GM18508 (cell line): ENCODE measurements at regions not wholly inside any gene's neighbourhood (a gene's known extent, or its start where the extent isn't known, plus 50 kb on each side); places are given as distances from the start of the nearest gene placed in this dataset.

Experiments used
- ATAC-seq: cut with Tn5 transposase; IDR thresholded peaks from one replicate; pipeline ENCODE4 v1.9.1; 2021; ENCODE audit warnings: moderate number of reproducible peaks; ENCODE audit not compliant: insufficient read depth, unreplicated experiment

- no peak for ATAC-seq
Measured at GRCh38 chr6:63517221-63517620, 55.1 kb upstream of the LOC128125822 start.

- ATAC-seq = no peak
Measured at GRCh38 chr6:63521475-63522210, 50.6 kb upstream of the LOC128125822 start.
